Gastroesophageal sphincter (tissue), 4 donors: ENCODE measurements at regions not wholly inside any gene's neighbourhood (a gene's known extent, or its start where the extent isn't known, plus 50 kb on each side); places are given as distances from the start of the nearest gene placed in this dataset.

ENCODE experiments used
- ATAC-seq: fragments of 150-250 bp; one replicate; pipeline ENCODE4 v1.9.1; 2016; ENCODE audit warnings: mild to moderate bottlenecking, moderate library complexity
- H3K27ac ChIP-seq, 4 donors: fragments of 200-600 bp; sonication (generic) in 3 of 4; 1 replicate in 3 of 4; 2 replicates in 1 of 4; pipeline ENCODE4 v1.5.1; 2016 to 2019
- H3K27me3 ChIP-seq: fragments of 200-600 bp; sonication (generic); one replicate; pipeline ENCODE4 v1.5.1; 2019
- H3K36me3 ChIP-seq, 2 donors: fragments of 200-600 bp; sonication (generic); one replicate each; pipeline ENCODE4 v1.5.1; 2019; ENCODE audit warnings: control low read depth in 1 of 2
- H3K4me1 ChIP-seq, 3 donors: fragments of 200-600 bp; sonication (generic); 1 replicate in 2 of 3; 2 replicates in 1 of 3; pipeline ENCODE4 v1.5.1; 2016 to 2019; ENCODE audit warnings: control low read depth in 2 of 3
- H3K4me3 ChIP-seq, 2 donors: fragments of 200-600 bp; sonication (generic); one replicate each; pipeline ENCODE4 v1.5.1; 2019; ENCODE audit warnings: mild to moderate bottlenecking in 1 of 2, moderate library complexity in 1 of 2
- H3K9me3 ChIP-seq, 3 donors: fragments of 200-600 bp; sonication (generic); one replicate each; pipeline ENCODE4 v1.5.1; 2017 to 2019; ENCODE audit warnings: control low read depth in 2 of 3
- EP300 ChIP-seq: sonication (generic); formaldehyde crosslinking; IDR thresholded peaks from one replicate; pipeline ENCODE4 v1.6.1; 2017; ENCODE audit warnings: antibody characterized with exemption, mild to moderate bottlenecking
- POLR2A ChIP-seq, 2 donors: fragments of 450-650 bp; IDR thresholded peaks; one replicate each; pipeline ENCODE4 v1.6.1; 2017; ENCODE audit warnings: antibody characterized with exemption in 2 of 2, mild to moderate bottlenecking in 2 of 2, moderate library complexity in 1 of 2
- POLR2AphosphoS5 ChIP-seq: sonication (generic); formaldehyde crosslinking; IDR thresholded peaks from one replicate; pipeline ENCODE4 v1.6.1; 2017; ENCODE audit warnings: antibody characterized with exemption
- WGBS, 2 donors: methylation state at CpG; one replicate each; pipeline ENCODE4 v1.1.5; 2018; ENCODE audit warnings: low coverage in 1 of 2; 5-methylcytosine and 5-hydroxymethylcytosine counted together
- TF ChIP-seq, protein P1 (sequence below), 4 experiments: fragments of 200-600 bp in 2 of 4; fragments of 450-650 bp in 2 of 4; sonication (generic) in 1 of 4; IDR thresholded peaks; one replicate each; pipeline ENCODE4 v1.5.1; 2017 to 2019; ENCODE audit warnings: antibody characterized with exemption in 4 of 4, mild to moderate bottlenecking in 2 of 4, moderate library complexity in 2 of 4

- no peak overlapping the region for H3K27ac ChIP-seq
- TF ChIP-seq POLR2A (IDR thresholded peaks at IDR 0.05) (no peak), EP300 (no peak), POLR2AphosphoS5 (no peak)
- TF ChIP-seq, protein P1, sequence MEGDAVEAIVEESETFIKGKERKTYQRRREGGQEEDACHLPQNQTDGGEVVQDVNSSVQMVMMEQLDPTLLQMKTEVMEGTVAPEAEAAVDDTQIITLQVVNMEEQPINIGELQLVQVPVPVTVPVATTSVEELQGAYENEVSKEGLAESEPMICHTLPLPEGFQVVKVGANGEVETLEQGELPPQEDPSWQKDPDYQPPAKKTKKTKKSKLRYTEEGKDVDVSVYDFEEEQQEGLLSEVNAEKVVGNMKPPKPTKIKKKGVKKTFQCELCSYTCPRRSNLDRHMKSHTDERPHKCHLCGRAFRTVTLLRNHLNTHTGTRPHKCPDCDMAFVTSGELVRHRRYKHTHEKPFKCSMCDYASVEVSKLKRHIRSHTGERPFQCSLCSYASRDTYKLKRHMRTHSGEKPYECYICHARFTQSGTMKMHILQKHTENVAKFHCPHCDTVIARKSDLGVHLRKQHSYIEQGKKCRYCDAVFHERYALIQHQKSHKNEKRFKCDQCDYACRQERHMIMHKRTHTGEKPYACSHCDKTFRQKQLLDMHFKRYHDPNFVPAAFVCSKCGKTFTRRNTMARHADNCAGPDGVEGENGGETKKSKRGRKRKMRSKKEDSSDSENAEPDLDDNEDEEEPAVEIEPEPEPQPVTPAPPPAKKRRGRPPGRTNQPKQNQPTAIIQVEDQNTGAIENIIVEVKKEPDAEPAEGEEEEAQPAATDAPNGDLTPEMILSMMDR (IDR thresholded peaks at IDR 0.05), result no peak
- H3K27me3 ChIP-seq, result no peaks in the 10 kb centered on the region
- no peaks in the 10 kb centered on the region for H3K9me3 ChIP-seq
- no peaks in the 10 kb centered on the region for H3K36me3 ChIP-seq
- H3K4me1 ChIP-seq, result no peaks in the 10 kb centered on the region
- 74 to 100% methylated on average over 2 to 3 of the region's 3 CpGs for WGBS, 2 donors
- no peak overlapping the region for H3K4me3 ChIP-seq
- no peak for ATAC-seq
These were observed 170.0 kb downstream of the NUFIP1 start for GRCh38 chr13:44819245-44819644.

- Histone ChIP-seq H3K4me1 (no peaks in the 10 kb centered on the region), H3K36me3 (no peaks in the 10 kb centered on the region), H3K27me3 (no peaks in the 10 kb centered on the region), H3K9me3 (no peaks in the 10 kb centered on the region), H3K27ac (no peak overlapping the region), H3K4me3 (no peak overlapping the region)
- 64 to 73% methylated on average over 2 to 6 of the region's 6 CpGs for WGBS, 2 donors
- no peak for ATAC-seq
- TF ChIP-seq, protein P1 (IDR thresholded peaks at IDR 0.05), result peak in 1 of 4 experiments; percentile 8
- TF ChIP-seq EP300 (no peak), POLR2AphosphoS5 (no peak), POLR2A (IDR thresholded peaks at IDR 0.05) (no peak)
These were observed 170.8 kb downstream of the NUFIP1 start for GRCh38 chr13:44818428-44818827.

GRCh38 chr13:44818016-44818415 is 171.3 kb downstream of the NUFIP1 start:
- ATAC-seq, result no peak
- Histone ChIP-seq H3K27ac (no peak overlapping the region), H3K36me3 (no peaks in the 10 kb centered on the region), H3K27me3 (no peaks in the 10 kb centered on the region), H3K4me1 (no peaks in the 10 kb centered on the region), H3K9me3 (no peaks in the 10 kb centered on the region), H3K4me3 (no peak overlapping the region)
- TF ChIP-seq, protein P1 (IDR thresholded peaks at IDR 0.05), result no peak
- TF ChIP-seq POLR2A (IDR thresholded peaks at IDR 0.05), result no peak
- no peak for TF ChIP-seq POLR2AphosphoS5
- no peak for TF ChIP-seq EP300
- WGBS, 2 donors, result 69 to 76% methylated on average over 5 of the region's 5 CpGs

GRCh38 chr13:44817131-44817671 is 172.1 kb downstream of the NUFIP1 start:
- no peak for ATAC-seq
- WGBS, 2 donors, result 40 to 87% methylated on average over 1 to 2 of the region's 5 CpGs
- H3K36me3 ChIP-seq, result no peaks in the 10 kb centered on the region

DNA sequence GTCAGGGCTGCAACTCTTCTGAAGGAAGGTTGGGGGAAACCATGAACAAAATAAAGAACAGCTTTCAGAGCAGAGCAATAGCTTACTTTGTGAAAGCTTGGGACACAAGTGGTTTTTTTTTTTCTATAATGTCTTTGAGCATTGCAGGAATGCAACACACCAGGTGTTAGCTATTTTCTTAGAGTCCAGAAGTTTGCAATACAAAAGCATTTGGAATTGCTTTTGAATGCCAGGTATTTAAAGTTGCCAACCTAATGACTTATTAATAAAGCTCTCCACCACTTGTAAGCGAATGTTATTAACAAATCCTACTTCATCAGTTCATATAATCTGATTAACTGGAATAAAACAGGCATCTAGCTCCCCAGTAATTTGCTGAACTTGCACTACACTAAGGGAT is 172.6 kb downstream of the NUFIP1 start:
- no peak for ATAC-seq
- no peaks in the 10 kb centered on the region for H3K36me3 ChIP-seq
- H3K27me3 ChIP-seq, result no peaks in the 10 kb centered on the region
- no peak overlapping the region for H3K27ac ChIP-seq
- no peaks in the 10 kb centered on the region for H3K4me1 ChIP-seq
- no peak overlapping the region for H3K4me3 ChIP-seq
- H3K9me3 ChIP-seq, result no peaks in the 10 kb centered on the region
- 100% methylated on average over 1 of the region's 1 CpG for WGBS, 2 donors
- TF ChIP-seq POLR2A (IDR thresholded peaks at IDR 0.05) (no peak), EP300 (no peak), POLR2AphosphoS5 (no peak)
- TF ChIP-seq, protein P1 (IDR thresholded peaks at IDR 0.05), result no peak

More at GRCh38 chr13:44817131-44817671, 172.1 kb downstream of the NUFIP1 start:
- TF ChIP-seq EP300 (no peak), POLR2AphosphoS5 (no peak), POLR2A (IDR thresholded peaks at IDR 0.05) (no peak)
- TF ChIP-seq, protein P1 (IDR thresholded peaks at IDR 0.05), result no peak
- Histone ChIP-seq H3K4me1 (no peaks in the 10 kb centered on the region), H3K27me3 (no peaks in the 10 kb centered on the region), H3K27ac (no peak overlapping the region), H3K9me3 (no peaks in the 10 kb centered on the region), H3K4me3 (no peak overlapping the region)
